ENCODE measurements at regions not wholly inside any gene's neighbourhood (a gene's known extent, or its start where the extent isn't known, plus 50 kb on each side); places are given as distances from the start of the nearest gene placed in this dataset.

DNA sequence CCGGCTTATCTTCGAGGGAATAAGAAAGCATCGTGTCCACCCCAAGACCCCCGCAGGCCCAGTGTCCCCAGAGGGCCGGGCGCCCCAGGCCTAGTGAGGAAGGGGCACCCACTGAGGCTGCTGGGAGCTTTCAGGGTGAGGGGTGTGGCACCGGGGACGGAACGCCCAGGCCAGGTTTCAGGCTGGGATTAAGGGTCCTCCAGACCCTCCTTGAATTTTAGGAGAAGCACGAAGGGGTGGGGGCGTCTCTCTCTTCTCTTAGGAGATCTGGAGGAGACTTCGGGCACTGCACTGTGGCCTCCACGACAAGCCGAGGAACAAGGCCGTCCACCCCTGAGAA lies 96.8 kb downstream of the PDGFA start:
- TF ChIP-seq POLR2A (IDR thresholded peaks at IDR 0.05; ENCODE audit: low read length) (no peak), GATA1 (IDR thresholded peaks at IDR 0.05; ENCODE audit: low read depth, low read length) (no peak)
